HG03108 (cell line): ENCODE measurements at regions not wholly inside any gene's neighbourhood (a gene's known extent, or its start where the extent isn't known, plus 50 kb on each side); places are given as distances from the start of the nearest gene placed in this dataset.
"Not testable (repeated sequence)": the region's sequence is repeated elsewhere in the genome, so short reads cannot be mapped to it uniquely, and the experiment has no call there.

Experiments
- ATAC-seq: cut with Tn5 transposase; IDR thresholded peaks from one replicate; pipeline ENCODE4 v1.9.1; 2021; ENCODE audit warnings: moderate library complexity; ENCODE audit not compliant: unreplicated experiment

DNA sequence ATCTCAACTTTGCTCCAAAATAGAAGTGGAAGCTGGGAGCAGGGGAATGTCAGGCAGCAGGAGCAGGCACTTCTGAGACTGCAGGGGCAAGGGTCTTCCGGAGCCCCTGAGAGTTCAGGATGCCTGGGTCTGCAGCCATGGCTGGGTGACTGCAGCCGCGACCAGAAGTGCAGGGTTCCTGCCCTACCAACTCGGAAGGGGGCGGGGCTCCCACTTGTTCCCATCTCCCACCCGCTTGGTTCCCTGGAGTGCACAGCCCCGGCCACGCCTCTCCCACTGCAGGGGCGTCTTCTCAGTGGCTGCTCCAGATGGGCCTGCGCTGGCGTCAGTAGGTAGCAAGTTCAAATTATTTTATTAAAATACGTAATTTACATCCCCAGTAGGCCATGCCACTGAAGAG, 1631.7 kb downstream of the OLFM4 start:
- ATAC-seq: no peak

DNA sequence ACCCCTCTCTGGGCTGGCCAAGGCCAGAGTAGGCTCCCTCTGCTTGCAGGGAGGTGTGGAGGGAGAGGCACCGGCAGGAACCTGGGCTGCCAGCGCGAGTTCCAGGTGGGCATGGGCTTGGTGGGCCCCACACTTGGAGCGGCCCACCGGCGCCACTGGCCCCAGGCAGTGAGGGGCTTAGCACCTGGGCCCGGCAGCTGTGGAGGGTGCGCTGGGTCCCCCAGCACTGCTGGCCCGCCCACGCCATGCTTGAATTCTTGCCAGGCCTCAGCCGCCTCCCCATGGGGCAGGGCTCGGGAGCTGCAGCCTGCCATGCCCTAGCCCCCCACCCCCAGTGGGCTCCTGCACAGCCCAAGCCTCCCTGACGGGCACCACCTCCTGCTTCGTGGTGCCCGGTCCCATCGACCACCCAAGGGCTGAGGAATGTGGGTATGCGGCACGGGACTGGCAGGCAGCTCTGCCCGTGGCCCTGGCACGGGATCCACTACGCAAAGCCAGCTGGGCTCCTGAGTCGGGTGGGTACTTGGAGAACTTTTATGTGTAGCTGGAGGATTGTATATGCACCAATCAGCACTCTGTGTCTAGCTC, 1648.0 kb downstream of the OLFM4 start:
- ATAC-seq: no peak

- ATAC-seq: no peak
Observed at GRCh38 chr13:54682184-54682583, 1653.6 kb downstream of the OLFM4 start.

- ATAC-seq: no peak
Observed at GRCh38 chr13:54687173-54687572, 1658.6 kb downstream of the OLFM4 start.

DNA sequence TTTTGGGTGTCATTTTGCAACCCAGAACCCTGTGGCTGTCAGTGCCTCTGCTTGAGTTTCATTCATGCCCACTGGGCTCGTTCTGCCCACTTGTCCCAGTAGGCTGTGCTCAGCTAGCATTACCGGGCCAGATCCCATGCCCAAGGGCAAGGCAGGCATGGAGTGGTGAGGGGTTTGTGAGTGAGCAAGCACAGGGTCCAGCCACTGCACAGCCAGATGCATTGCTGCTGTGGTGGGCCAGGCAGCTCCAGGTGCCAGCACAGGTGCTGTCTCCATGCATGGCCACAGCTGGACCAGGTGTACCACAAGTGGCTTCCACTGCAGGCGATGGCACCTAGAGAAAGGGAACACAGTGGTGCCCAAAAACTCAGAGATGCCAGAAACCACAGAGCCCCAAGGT, 1671.2 kb downstream of the OLFM4 start:
- no peak for ATAC-seq

DNA sequence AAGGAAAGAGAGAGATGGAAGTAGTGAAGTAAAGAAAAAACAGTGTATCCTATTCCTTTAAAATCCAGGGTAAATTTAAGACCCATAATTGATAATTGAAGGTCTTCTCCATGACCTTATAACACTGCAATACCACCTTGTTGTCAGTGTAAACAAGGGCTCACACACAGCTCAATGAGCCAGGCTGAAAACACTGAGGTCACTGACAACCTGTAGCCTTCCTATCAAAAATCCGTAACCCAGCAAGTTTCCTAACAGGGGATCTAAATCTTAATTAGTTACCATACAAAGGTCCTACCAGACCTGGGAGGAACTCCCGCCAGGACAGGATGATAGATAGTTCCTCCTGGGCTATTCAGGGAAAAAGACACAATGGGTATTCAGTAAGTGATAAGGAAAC, 1677.1 kb downstream of the OLFM4 start:
- ATAC-seq: no peak

DNA sequence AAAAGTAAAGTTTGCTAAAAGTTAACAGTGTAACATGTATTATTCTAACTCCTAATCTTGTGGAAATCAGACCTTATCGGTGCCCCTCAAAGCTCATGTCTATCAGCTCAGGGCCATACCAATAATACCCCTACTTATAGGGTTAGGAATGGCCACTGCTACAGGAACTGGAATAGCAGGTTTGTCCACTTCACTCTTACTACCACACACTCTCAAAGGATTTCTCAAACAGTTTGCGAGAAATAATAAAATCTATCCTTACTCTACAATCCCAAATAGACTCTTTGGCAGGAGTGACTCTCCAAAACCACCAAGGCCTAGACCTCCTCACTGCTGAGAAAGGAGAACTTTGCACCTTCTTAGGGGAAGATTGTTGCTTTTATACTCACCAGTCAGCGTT, 1677.7 kb downstream of the OLFM4 start:
- no peak for ATAC-seq

DNA sequence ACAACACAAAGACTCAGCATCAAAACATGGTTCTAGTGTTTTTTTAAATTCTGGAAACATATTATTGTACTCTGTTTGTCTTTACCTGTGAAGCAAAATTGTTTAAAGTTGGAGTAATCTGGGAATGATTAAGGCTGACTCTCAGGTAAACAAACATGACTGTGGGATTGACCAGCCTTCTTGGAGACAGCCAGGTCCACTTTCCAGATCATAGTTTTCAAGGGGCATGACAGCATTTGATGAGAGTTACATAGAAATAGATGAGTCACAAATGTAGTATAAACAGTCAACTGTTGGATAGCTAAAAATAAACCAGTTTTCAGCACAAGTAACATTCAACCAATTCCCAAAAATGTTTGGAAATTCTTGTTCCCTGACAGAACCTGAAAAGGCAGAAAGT, 1680.9 kb downstream of the OLFM4 start:
- ATAC-seq: no peak

GRCh38 chr13:54733639-54734038, 1705.0 kb downstream of the OLFM4 start:
- ATAC-seq: no peak

GRCh38 chr13:54737211-54737610, 1708.6 kb downstream of the OLFM4 start:
- not testable (repeated sequence) for ATAC-seq

DNA sequence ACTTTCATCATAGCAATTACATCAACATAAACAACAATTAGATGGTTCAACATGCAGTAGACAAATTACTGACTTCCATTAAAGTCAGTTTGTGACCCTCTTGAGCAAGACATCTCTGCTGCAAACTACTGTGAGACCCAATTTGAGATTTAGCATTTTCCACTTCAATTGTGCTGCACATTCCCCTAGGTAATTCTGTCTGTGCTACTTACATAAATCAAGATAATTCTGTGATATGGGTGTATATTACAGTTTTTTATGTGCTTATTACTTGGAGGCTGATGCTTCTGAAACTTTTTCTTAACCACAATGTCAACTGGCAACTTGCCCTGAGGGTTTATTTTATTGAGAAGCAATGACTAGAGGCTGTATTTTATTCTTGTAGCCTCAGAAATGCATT, 1714.4 kb downstream of the OLFM4 start:
- ATAC-seq: no peak

DNA sequence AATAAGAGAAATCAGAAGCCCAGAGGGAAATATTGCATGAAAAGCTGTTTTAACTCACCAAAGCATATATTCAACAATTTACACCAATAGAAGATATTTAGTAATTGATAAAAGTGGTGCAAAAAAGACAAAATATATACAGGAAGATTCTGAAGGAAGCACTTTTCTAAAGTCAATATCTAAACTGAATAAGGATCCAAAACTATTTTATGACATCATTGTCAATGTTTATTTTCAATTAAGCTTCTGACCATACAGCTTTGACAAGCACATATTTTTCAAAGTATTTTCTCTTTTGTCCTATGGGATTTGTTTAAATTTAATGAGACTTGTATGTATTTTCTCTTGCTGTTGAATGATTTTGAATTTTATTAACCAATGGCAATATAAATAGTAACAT, 1716.1 kb downstream of the OLFM4 start:
- no peak for ATAC-seq

GRCh38 chr13:54750521-54750920, 1721.9 kb downstream of the OLFM4 start:
- no peak for ATAC-seq

DNA sequence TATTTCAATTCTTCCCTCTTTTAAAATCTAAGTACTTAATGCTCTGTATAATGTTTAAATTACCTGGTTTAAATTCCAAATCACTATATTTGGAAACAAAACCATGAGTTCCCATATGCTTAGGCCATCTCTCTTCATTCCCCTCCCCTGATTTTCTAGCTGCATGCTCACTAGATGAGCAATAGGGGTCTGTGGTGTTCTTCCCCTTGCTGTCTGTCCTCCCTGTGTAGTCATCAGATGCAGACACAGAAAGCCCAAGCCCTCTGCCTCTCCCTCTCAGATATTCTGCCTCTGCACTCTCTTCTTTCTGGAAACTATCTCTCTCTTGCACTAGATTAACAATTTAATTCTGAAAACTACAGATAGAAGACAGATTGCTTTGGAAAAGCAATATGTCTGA, 1730.2 kb downstream of the OLFM4 start:
- ATAC-seq: no peak

DNA sequence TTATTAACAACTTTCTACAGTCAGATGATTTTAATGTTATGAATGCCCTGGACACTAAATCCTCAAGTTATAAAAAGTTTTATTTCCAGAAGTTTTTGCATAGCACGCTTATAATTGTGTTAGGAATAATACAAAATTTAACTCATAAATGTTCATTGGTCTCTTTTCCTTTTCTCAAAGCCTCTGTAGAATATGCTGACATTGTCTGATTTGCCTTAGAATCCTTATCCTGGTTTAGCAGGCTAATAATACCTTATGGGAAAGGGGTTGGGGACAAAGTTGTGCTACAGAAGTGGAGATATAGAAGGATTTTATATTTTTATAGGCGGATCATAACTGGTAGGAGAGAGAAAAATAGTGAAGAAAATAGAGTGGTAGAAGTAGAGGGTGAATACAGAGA, 1739.6 kb downstream of the OLFM4 start:
- no peak for ATAC-seq

DNA sequence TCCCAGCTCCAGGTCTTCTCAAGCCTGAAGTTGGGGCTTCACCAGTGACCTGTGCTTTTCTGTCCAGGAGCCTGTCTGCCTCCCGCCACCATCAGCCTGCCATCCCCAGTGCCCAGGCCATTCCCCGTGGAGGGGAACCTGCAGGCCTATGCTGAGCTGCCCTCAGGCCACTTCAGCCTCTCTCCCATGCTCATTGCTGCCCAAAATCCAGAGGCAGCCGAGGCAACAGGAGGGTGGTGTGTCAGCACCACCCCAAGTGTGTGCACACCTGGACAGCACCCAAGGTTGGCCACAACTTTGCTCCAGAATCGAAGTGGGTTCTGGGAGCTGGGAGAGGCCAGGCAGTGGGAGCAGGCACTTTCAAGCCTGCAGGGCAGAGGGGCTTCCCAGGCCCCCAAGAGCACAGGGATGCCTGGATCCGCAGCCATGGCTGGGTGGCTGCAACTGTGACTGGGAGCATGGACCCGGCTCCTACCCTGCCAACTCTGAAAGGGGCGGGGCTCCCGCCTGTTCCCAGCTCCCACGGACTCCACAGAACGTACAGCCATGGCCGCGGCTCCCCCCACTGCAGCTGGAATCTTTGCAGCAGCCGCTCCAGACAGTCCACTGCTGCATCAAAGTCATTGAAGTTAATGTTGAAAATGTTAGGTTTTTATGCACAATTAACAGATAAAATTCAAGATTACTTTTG, 1747.0 kb downstream of the OLFM4 start:
- no peak for ATAC-seq

- no peak for ATAC-seq
Observed at GRCh38 chr13:54787754-54788153, 1759.1 kb downstream of the OLFM4 start.

GRCh38 chr13:54799621-54800226, 1771.1 kb downstream of the OLFM4 start:
- no peak for ATAC-seq

DNA sequence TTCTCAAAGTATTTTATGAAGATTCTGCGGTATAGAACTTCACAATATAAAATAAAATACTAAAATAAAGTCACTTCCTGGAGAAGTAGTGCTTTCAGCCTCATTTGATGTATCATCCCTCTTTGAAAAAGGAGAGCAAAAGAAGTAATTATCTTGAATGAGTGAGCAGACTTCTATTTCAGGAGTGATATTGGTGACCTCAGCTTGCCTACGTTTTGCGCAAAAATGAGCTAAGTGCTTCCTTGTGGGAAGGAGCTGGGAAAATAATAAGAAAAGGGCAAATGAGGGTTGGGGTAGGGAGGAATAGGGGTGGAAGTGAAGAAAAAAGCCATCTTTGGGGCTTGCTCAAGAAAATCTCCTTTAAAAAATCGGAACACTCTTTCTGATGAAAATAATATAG, 1773.6 kb downstream of the OLFM4 start:
- ATAC-seq: no peak

DNA sequence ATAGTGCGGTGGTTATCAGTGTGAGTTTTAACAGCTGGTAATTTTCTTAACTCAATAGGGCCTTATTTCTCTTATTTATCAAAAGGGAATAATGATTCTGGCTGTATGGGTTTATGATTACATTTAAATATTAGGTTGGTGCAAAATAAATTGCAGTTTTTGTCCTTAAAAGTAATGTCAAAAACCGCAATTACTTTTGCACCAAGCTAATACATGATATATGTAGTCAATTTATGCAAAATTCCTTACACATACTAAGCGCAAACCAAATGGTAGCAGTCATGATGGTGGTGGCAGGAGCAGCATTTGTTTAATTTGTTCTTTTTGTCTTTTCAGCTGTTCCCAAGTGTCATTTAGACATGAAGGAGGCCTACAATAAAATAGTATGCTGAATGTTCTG, 1777.1 kb downstream of the OLFM4 start:
- no peak for ATAC-seq

GRCh38 chr13:54821938-54822470, 1793.4 kb downstream of the OLFM4 start:
- not testable (repeated sequence) for ATAC-seq

DNA sequence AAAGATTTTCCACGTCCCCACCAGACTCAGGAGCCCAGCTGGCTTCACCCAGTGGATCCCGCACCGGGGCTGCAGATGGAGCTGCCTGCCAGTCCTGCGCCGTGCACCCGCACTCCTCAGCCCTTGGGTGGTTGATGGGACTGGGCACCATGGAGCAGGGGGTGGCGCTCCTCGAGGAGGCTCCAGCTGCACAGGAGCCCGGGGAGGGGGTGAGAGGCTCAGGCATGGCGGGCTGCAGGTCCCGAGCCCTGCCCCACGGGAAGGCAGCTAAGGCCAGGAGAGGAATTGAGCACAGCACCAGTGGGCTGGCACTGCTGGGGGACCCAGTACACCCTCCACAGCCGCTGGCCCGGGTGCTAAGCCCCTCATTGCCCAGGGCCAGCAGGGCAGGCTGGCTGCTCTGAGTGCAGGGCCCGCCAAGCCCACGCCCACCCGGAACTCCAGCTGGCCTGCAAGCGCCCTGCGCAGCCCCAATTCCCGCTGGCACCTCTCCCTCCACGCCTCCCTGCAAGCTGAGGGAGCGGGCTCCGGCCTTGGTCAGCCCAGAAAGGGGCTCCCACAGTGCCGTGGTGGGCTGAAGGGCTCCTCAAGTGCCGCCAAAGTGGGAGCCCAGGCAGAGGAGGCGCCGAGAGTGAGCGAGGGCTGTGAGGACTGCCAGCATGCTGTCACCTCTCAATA, 1800.9 kb downstream of the OLFM4 start:
- ATAC-seq: not testable (repeated sequence)
